ENCODE measurements at regions not wholly inside any gene's neighbourhood (a gene's known extent, or its start where the extent isn't known, plus 50 kb on each side); places are given as distances from the start of the nearest gene placed in this dataset.

DNA sequence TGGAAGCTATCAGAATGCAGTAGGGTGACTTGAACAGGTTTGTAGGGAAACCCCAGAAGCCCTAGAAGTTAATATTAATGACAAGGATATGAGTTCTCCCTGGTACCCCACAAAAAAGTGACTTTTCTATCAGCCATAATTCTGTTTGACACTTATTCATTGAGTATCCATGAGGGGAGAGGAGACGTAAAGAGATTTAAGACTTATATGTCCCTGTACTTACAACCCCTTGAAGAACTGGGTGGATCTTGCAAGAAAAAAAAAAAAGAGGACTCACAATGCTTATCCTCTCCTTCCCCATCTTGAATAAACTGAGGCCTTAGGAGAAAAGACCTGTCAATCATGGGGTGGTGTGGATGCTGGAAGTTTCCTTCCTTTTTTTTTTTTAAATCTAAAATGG is 203.5 kb downstream of the CBLN1 start:
- DNase-seq (ENCODE audit: low spot score): no peak

GRCh38 chr16:49075709-49076108 is 205.9 kb downstream of the CBLN1 start:
- no peak for DNase-seq (ENCODE audit: low spot score)

GRCh38 chr16:49068224-49068623 is 213.4 kb downstream of the CBLN1 start:
- no peak for DNase-seq (ENCODE audit: low spot score)

- DNase-seq (ENCODE audit: low spot score): no peak
Observed at GRCh38 chr16:49067776-49068175, 213.9 kb downstream of the CBLN1 start.

- DNase-seq (ENCODE audit: low spot score): no peak
Observed at GRCh38 chr16:49061137-49061714, 220.4 kb downstream of the CBLN1 start.

- DNase-seq (ENCODE audit: low spot score): no peak
Observed at GRCh38 chr16:49060728-49061127, 220.9 kb downstream of the CBLN1 start.

GRCh38 chr16:49058382-49058781 is 223.3 kb downstream of the CBLN1 start:
- no peak for DNase-seq (ENCODE audit: low spot score)

DNA sequence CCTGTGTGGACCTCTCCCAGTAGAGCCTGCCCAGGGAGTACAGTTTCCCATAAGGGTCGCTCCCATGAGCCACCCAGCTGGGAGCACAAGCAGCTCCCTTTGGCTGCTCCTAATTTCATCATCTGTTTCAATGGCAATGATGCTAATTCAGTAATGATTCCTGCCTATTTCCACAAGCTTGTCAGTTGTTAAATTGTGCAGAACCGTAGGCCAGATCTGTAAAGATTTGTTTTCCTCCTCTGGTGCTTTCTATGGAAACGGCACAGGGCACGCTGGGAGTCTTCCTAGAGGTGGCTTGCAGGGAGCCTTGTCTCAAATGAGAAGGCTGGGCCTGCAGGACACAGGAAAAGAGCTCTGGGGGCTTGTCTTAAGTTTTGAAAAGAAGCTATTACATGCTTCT is 223.7 kb downstream of the CBLN1 start:
- no peak for DNase-seq (ENCODE audit: low spot score)

DNA sequence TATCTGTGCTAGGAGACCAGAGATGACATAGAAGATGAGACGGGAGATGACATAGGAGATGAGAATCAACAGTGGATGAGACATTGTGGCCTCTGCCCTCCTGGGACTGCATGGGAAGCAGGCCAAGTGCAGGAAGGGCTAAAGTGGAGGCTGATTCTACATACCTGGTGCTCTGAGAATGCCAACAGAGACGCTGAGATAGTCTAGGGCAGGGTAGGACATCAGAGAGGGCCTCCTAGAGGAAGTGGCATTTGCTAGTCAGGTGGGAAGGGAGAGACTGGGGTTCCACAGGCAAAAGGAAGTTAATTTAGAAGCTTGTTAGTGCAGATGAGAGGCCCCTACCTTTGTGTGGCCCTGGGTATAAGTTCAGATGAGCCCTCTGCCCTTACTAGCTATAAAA is 224.2 kb downstream of the CBLN1 start:
- no peak for DNase-seq (ENCODE audit: low spot score)

GRCh38 chr16:49056546-49056945 is 225.1 kb downstream of the CBLN1 start:
- DNase-seq (ENCODE audit: low spot score): no peak

DNA sequence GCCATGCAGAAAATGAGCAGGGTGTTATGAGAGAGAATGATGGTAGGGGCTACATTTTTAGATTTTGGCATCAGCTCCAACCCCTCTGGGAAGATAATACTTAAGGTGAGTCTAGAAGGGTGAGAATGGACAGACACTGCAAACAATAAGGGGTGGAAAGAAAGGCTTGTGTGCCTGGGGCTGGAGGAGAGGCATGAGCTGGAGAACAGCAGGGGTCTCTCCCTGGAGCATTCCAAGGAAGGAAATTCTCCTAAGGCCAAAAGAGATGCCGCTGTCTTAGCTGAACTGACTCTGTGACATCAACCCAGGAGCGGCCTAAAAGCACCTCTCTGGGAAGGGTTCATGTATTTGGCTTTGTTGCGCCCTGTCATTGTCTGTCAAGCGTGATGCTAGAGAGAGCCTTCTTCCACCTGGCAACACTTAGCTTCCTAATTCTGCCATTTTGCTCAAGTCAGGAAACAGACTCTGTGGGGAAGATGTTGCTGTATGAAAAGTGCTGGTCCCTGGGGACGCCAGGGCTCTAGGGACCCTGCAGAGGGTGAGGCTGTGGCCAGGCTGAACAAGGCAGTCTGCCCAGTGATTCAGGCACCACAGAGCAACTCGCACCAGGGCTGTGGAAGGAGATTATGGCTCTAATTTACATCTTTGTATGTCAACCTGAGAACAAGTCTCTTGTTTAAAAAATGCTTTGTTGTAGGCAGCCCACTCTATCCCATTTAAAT is 225.7 kb downstream of the CBLN1 start:
- DNase-seq (ENCODE audit: low spot score): no peak

- DNase-seq (ENCODE audit: low spot score): no peak
Observed at GRCh38 chr16:49055291-49055690, 226.3 kb downstream of the CBLN1 start.

DNA sequence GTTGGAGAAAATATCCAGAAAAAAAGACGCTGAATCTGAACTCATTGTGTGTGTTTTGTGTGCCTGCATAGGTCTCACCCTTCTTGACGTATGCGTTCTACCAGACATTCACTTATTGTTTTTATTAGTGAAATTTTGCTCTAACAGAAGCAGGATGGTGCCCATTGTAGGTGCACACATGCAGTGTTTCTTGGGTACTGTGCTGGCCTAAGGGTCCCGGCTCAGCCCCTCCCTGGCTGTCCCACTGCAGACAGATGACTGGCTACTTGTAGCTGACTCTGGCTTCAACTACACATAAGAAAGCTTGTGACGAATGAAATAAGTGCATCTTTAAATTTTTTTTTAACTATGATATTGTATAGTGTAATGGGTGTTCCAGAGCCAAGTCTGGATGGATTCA is 227.0 kb downstream of the CBLN1 start:
- no peak for DNase-seq (ENCODE audit: low spot score)

GRCh38 chr16:49052846-49053245 is 228.8 kb downstream of the CBLN1 start:
- no peak for DNase-seq (ENCODE audit: low spot score)

GRCh38 chr16:49051576-49051975 is 230.1 kb downstream of the CBLN1 start:
- no peak for DNase-seq (ENCODE audit: low spot score)

DNA sequence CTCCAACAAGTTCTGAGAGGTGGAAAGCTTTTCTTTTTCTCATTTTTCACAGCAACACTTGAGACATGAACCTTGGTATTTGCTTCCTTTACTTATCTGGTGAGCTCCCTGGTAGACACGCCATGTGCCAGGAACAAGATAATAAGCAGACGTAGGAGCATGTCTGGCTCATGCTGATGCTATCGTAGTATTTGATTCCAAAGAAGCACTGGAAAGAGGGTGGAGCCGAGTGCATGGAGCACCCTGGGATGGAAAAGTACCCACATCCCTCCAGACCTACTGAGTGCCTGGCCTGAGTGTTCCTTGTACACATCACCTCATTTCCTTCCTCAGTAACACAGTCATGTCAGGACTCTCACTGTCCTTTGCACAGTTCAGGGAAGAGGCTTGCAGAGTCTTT is 231.0 kb downstream of the CBLN1 start:
- no peak for DNase-seq (ENCODE audit: low spot score)

- no peak for DNase-seq (ENCODE audit: low spot score)
Observed at GRCh38 chr16:49049644-49050043, 232.0 kb downstream of the CBLN1 start.

DNA sequence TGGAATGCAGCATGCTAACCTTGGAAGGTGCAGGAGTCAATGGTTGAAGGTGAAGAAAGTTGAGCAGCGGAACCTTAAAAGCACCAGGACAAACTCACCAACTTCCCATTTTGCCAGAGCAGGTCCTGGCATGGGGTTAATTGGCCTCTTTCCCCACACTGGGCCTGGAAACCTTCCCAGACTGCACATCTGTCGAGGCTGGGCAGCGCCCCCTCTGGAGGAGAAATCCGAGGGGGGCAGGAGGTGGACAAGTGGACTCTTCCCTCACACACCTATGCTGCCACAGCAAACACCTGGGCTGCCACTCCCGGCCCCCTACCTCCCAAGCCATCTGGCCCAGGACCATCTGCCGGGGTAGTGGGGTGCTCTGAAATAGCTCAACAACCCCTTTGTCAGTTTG is 232.4 kb downstream of the CBLN1 start:
- DNase-seq (ENCODE audit: low spot score): no peak

GRCh38 chr16:49048557-49048956 is 233.1 kb downstream of the CBLN1 start:
- DNase-seq (ENCODE audit: low spot score): no peak

DNA sequence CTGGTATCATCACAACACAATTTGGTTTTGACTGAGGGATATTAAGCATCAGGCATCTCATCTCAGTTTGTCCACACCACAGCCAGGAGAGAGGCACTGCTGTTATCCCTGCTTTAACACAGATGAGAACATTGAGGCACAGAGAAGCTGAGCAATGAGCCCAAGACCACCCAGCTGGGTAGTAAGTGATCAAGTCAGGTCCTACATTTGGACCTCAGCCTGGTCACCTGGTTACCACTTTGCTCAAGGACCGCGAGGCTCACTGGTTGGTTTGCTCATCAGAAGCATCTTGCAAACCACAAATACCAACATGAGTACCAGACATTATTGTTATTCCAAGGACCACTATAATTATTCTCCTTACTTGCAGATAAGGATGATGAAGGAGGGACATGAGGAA is 245.5 kb downstream of the CBLN1 start:
- no peak for DNase-seq (ENCODE audit: low spot score)

GRCh38 chr16:49027420-49027819 is 254.2 kb downstream of the CBLN1 start:
- no peak for DNase-seq (ENCODE audit: low spot score)

DNA sequence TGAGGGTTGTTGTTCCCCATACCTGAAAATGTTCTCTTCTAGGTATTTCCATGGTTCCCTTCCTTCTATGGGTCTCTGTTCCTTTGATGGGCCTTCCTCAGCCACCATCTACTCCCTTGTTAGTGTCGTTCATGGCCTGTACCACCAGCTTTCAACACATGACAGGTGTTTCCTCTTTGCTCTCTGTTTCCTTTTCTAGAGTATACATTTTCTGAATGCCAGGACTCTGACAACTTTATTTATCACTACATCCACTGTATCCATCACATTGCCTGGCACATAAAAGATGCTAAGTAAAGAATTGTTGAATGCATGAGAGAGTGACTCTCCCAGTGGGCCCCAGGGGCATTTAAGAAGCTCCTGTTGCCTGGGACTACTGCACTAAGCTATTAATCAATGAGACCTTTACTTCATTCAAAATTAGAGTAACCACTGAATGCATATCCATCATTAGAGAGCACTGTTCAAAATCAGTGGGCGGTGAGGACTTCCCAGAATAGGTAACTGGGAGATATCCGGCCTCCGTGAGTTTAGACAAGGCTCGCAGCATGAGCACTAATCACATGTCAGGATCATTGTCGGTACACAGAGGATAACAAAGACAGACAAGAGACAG is 255.0 kb downstream of the CBLN1 start:
- DNase-seq (ENCODE audit: low spot score): no peak

DNA sequence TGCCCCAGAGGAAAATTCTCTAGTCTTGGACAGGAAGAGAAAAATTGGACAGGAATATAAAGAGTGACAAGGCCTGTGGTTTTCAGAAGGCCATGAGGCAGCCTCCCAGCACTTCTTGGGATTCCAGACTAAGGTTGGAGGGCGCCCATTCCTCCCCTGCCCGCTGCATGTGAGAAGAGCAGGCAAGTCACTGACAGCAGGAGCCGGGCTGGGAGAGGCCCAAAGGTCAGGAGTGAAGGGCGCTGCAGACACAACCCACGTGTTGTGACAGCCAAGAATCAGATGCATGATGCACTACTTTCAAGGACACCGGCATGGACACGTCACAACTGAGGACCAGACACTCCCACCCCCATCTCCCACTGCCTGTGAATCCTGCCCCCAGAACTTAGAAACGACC is 256.7 kb downstream of the CBLN1 start:
- no peak for DNase-seq (ENCODE audit: low spot score)

DNA sequence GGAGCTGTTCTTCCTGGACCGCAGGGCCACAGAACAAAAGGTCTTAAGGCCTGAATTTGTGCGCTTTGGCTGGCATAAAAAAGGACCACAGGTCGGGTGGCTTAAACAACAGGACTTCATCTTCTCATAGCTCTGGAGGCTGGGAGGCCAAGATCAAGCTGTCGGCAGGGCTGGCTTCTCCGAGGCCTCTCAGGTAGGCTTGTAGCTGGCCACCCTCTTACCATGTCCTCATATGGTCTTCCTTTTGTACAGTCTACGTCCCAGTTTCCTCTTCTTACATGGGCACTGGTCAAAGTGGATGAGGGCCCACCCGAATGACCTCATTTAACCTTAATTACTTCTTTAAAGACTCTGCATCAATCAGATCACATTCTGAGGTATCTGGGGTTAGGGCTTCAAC is 257.6 kb downstream of the CBLN1 start:
- no peak for DNase-seq (ENCODE audit: low spot score)

All from activated CD4-positive, alpha-beta T cell treated with anti-CD3 and anti-CD28 coated beads, Interleukin-2, Interleukin-4, amounts not matched to agents 100 ng/mL and 50 ng/mL, durations not matched to agents 16 hours and 8 hours (primary cell).